WTC11 (cell line): ENCODE measurements at regions not wholly inside any gene's neighbourhood (a gene's known extent, or its start where the extent isn't known, plus 50 kb on each side); places are given as distances from the start of the nearest gene placed in this dataset.

Experiments
- ATAC-seq: fragments of 200-7000 bp; cut with Tn5 transposase; 2 replicates; pipeline ENCODE4 v1.10.0; 2021; ENCODE audit warnings: mild to moderate bottlenecking, moderate library complexity
- CTCF ChIA-PET: fragments of 300-600 bp; sonication (Branson Sonifier 250); formaldehyde crosslinking; loops from one replicate; lab custom pipeline; 2021; ENCODE audit warnings: antibody characterized with exemption; lab: Charles Lee
- POLR2A ChIA-PET: fragments of 350-600 bp; sonication (Branson Sonifier 250); formaldehyde crosslinking; loops from one replicate; lab custom pipeline; 2021; ENCODE audit warnings: antibody characterized with exemption; lab: Charles Lee
- DNase-seq: peaks from one replicate; pipeline ENCODE4 v3.0.0; 2021; ENCODE audit warnings: low spot score
- H3K27ac Mint-ChIP-seq: 2 replicates; pipeline ENCODE4 v1.8.0; 2021; ENCODE audit warnings: mixed read lengths
- H3K27me3 Mint-ChIP-seq: 2 replicates; pipeline ENCODE4 v1.8.0; 2021; ENCODE audit warnings: low read depth, mild to moderate bottlenecking, moderate library complexity, mixed read lengths
- H3K36me3 Mint-ChIP-seq: 2 replicates; pipeline ENCODE4 v1.8.0; 2021; ENCODE audit warnings: mixed read lengths
- H3K4me1 Mint-ChIP-seq: 2 replicates; pipeline ENCODE4 v1.8.0; 2022; ENCODE audit warnings: mixed read lengths
- H3K4me3 Mint-ChIP-seq: 2 replicates; pipeline ENCODE4 v1.8.0; 2021; ENCODE audit warnings: mild to moderate bottlenecking, moderate library complexity, mixed read lengths
- H3K9me3 Mint-ChIP-seq: 2 replicates; pipeline ENCODE4 v1.8.0; 2021; ENCODE audit warnings: mixed read lengths
- CREB1 ChIP-seq: sonication (generic); formaldehyde crosslinking; IDR thresholded peaks from 2 replicates; pipeline ENCODE4 v1.8.0; 2023; ENCODE audit warnings: mild to moderate bottlenecking, missing genetic modification reagents
- FOXK1 ChIP-seq: sonication (generic); formaldehyde crosslinking; IDR thresholded peaks from 2 replicates; pipeline ENCODE4 v1.8.0; 2022; ENCODE audit warnings: mild to moderate bottlenecking, moderate library complexity, missing genetic modification reagents
- HMGA2 ChIP-seq: fragments of 250-450 bp; sonication (Bioruptor Pico); IDR thresholded peaks from 2 replicates; pipeline ENCODE4 v1.4.0; 2021; ENCODE audit warnings: mild to moderate bottlenecking, moderate library complexity
- JAZF1 ChIP-seq: fragments of 250-450 bp; sonication (Bioruptor Pico); IDR thresholded peaks from 2 replicates; pipeline ENCODE4 v1.9.0; 2021; ENCODE audit warnings: moderate library complexity, mild to moderate bottlenecking, inconsistent platforms
- KAT7 ChIP-seq: sonication (generic); formaldehyde crosslinking; IDR thresholded peaks from 2 replicates; pipeline ENCODE4 v1.8.1; 2023; ENCODE audit warnings: missing genetic modification reagents, mild to moderate bottlenecking, borderline replicate concordance
- NFYB ChIP-seq: sonication (generic); formaldehyde crosslinking; conservative IDR thresholded peaks from 2 replicates; pipeline ENCODE4 v1.8.0; 2022; ENCODE audit warnings: low read depth, missing genetic modification reagents
- NR3C1 ChIP-seq: sonication (generic); formaldehyde crosslinking; conservative IDR thresholded peaks from 2 replicates; pipeline ENCODE4 v1.8.1; 2023; ENCODE audit warnings: low read depth, mild to moderate bottlenecking, missing genetic modification reagents
- OVOL2 ChIP-seq: fragments of 250-450 bp; sonication (Bioruptor Pico); IDR thresholded peaks from 2 replicates; pipeline ENCODE4 v1.9.0; 2021; ENCODE audit warnings: mild to moderate bottlenecking, borderline replicate concordance
- PRRX2 ChIP-seq: fragments of 250-450 bp; sonication (Bioruptor Pico); IDR thresholded peaks from 2 replicates; pipeline ENCODE4 v1.8.0; 2021; ENCODE audit warnings: mild to moderate bottlenecking
- TCF7 ChIP-seq: sonication (generic); formaldehyde crosslinking; IDR thresholded peaks from 2 replicates; pipeline ENCODE4 v1.8.0; 2022; ENCODE audit warnings: mild to moderate bottlenecking, low read depth, missing genetic modification reagents, moderate library complexity
- ZNF232 ChIP-seq: sonication (generic); formaldehyde crosslinking; IDR thresholded peaks from 2 replicates; pipeline ENCODE4 v1.8.0; 2022; ENCODE audit warnings: mild to moderate bottlenecking, missing genetic modification reagents
- ZNF317 ChIP-seq: sonication (generic); formaldehyde crosslinking; IDR thresholded peaks from 2 replicates; pipeline ENCODE4 v1.8.1; 2023; ENCODE audit warnings: low read depth, mild to moderate bottlenecking, moderate library complexity, missing genetic modification reagents, borderline replicate concordance
- TF ChIP-seq, protein P1 (sequence below): sonication (generic); formaldehyde crosslinking; IDR thresholded peaks from 2 replicates; pipeline ENCODE4 v1.8.1; 2022; ENCODE audit warnings: missing genetic modification reagents, borderline replicate concordance
- TF ChIP-seq, protein P2 (sequence below): sonication (generic); formaldehyde crosslinking; IDR thresholded peaks from 2 replicates; pipeline ENCODE4 v1.8.1; 2023; ENCODE audit warnings: mild to moderate bottlenecking, missing genetic modification reagents
- TF ChIP-seq, protein P3 (sequence below): sonication (generic); formaldehyde crosslinking; IDR thresholded peaks from 2 replicates; pipeline ENCODE4 v1.8.0; 2023; ENCODE audit warnings: missing genetic modification reagents, mild to moderate bottlenecking, borderline replicate concordance
- TF ChIP-seq, protein P4 (sequence below): fragments of 250-450 bp; sonication (Bioruptor Pico); IDR thresholded peaks from 2 replicates; pipeline ENCODE4 v2.1.2; 2022; ENCODE audit warnings: mild to moderate bottlenecking, moderate library complexity
- TF ChIP-seq, protein P5 (sequence below): sonication (generic); formaldehyde crosslinking; IDR thresholded peaks from 2 replicates; pipeline ENCODE4 v1.8.1; 2022; ENCODE audit warnings: mild to moderate bottlenecking, missing genetic modification reagents, moderate library complexity, borderline replicate concordance

DNA sequence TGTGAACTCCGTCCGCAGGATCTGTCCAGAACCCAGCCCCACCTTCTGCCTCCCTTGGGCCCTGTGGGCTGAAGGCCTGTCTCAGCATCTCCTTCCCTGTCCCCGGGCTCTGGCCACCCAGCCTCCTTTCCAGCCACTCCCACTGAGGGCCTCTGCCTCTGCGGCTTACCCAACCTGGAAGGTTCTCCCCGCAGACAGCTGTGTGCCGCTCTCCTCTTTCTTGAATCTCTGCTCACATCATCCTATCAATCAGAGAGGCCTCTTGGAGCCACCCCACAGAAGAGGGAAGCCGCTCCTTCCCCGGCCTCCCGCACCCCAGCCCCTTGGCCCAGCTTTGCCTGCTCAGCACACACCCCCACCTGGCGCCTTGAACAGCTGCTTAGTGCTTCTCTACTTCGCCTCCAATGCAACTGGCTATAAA lies 81.5 kb upstream of the UNC5A start:
- CTCF ChIA-PET, result interaction anchor here (1.0 to 1.8 kb wide), 5 partner anchors 10 to 68 kb away, joined by 3 to 4 read pairs (median 3); no protein-coding TSS in a partner anchor
- Mint-ChIP-seq H3K27ac (no peak overlapping the region), H3K36me3 (no peaks in the 10 kb centered on the region), H3K27me3 (peaks cover 6% of the 10 kb centered on the region), H3K9me3 (peaks cover 8% of the 10 kb centered on the region), H3K4me1 (peaks cover 30% of the 10 kb centered on the region), H3K4me3 (no peak overlapping the region)
- POLR2A ChIA-PET, result no interaction called here
- DNase-seq (no peak), ATAC-seq (no peak)
- no peak for TF ChIP-seq CREB1 (CRISPR knock-in tag)
- no peak for TF ChIP-seq NR3C1 (CRISPR knock-in tag)
- TF ChIP-seq KAT7, result no peak
- no peak for TF ChIP-seq PRRX2
- TF ChIP-seq ZNF232 (CRISPR knock-in tag), result no peak
- TF ChIP-seq, protein P1, sequence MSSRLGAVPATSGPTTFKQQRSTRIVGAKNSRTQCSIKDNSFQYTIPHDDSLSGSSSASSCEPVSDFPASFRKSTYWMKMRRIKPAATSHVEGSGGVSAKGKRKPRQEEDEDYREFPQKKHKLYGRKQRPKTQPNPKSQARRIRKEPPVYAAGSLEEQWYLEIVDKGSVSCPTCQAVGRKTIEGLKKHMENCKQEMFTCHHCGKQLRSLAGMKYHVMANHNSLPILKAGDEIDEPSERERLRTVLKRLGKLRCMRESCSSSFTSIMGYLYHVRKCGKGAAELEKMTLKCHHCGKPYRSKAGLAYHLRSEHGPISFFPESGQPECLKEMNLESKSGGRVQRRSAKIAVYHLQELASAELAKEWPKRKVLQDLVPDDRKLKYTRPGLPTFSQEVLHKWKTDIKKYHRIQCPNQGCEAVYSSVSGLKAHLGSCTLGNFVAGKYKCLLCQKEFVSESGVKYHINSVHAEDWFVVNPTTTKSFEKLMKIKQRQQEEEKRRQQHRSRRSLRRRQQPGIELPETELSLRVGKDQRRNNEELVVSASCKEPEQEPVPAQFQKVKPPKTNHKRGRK (CRISPR knock-in tag), result no peak
- no peak for TF ChIP-seq OVOL2 (CRISPR knock-in tag)

DNA sequence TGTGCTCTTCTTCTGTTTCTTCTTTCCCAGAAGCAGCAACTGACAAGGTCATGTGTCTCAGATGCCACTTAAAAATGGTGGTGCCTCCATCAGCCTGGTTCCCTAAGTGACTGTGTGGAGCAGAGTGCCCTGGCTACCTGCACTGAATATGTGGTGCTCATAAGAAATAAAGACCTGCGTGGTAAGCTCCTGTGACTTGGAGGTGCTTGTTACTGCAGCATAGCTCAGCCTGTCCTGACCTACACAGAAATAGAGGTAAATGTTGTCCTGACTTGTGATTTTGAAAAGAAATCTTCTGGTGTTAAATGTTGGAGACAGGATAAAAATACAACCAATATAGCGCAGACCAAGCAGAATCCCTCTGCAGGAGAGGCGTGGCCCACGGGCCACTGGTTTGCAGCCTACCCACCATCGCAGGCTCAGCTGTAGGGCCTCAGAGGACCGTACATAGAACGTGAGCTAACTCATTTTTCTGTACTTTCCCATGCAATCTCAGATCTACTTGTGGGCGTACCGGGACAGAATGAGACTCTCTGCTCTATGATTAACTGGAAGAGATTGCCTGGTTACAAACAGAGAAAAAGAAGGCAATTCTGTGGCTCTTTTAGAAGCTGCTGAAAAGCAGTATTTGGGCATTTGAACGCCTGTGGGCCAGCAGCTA lies 79.4 kb upstream of the UNC5A start:
- POLR2A ChIA-PET, result no interaction called here
- Mint-ChIP-seq H3K4me3 (no peak overlapping the region), H3K9me3 (peaks cover 8% of the 10 kb centered on the region), H3K36me3 (no peaks in the 10 kb centered on the region), H3K27me3 (peaks cover 6% of the 10 kb centered on the region), H3K4me1 (peaks cover 14% of the 10 kb centered on the region), H3K27ac (no peak overlapping the region)
- DNase-seq (no peak), ATAC-seq (no peak)
- CTCF ChIA-PET, result interaction anchor here (1.5 to 2.4 kb wide), 4 partner anchors 13 to 70 kb away, joined by 6 to 15 read pairs (median 10); no protein-coding TSS in a partner anchor
- TF ChIP-seq TCF7 (CRISPR knock-in tag), result no peak
- no peak for TF ChIP-seq JAZF1 (CRISPR knock-in tag)
- TF ChIP-seq, protein P2, sequence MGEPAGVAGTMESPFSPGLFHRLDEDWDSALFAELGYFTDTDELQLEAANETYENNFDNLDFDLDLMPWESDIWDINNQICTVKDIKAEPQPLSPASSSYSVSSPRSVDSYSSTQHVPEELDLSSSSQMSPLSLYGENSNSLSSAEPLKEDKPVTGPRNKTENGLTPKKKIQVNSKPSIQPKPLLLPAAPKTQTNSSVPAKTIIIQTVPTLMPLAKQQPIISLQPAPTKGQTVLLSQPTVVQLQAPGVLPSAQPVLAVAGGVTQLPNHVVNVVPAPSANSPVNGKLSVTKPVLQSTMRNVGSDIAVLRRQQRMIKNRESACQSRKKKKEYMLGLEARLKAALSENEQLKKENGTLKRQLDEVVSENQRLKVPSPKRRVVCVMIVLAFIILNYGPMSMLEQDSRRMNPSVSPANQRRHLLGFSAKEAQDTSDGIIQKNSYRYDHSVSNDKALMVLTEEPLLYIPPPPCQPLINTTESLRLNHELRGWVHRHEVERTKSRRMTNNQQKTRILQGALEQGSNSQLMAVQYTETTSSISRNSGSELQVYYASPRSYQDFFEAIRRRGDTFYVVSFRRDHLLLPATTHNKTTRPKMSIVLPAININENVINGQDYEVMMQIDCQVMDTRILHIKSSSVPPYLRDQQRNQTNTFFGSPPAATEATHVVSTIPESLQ (CRISPR knock-in tag), result no peak
- TF ChIP-seq HMGA2 (CRISPR knock-in tag), result no peak

DNA sequence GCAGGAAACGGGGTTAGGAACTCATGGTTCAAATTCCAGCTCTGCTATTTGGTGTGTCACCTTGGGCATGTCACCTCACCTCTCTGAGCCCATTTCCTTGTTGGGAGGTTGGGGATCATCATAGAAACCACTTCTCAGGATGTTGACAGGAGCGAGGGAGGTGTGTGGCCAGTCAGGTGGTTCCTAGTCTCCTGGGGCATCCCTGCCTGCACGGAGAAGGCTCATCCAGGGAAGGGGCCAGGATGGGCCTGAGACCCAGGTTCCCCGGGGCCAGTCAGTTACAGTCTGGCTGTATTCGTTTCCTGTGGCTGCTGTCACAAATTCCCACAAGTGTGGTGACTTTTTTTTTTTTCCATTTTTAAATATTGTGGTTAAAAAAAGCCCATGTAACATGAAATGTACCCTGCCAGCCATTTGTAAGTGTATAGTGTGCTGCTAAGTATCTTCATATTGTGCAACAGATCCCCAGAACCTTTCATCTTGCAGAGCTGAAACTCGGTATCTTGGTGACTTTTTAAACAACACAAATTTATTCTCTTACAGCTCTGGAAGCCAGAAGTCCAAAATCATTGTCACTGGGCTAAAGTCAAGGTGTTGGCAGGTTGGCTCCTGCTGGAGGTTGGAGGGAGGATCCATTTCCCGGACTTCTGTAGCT lies 78.7 kb upstream of the UNC5A start:
- H3K27ac Mint-ChIP-seq, result no peak overlapping the region
- ChIA-PET CTCF (interaction anchor here (1.4 to 2.4 kb wide), 4 partner anchors 12 to 71 kb away, joined by 3 to 15 read pairs (median 10); no protein-coding TSS in a partner anchor), POLR2A (no interaction called here)
- H3K4me1 Mint-ChIP-seq, result peaks cover 14% of the 10 kb centered on the region
- ATAC-seq, result no peak
- H3K9me3 Mint-ChIP-seq, result peaks cover 8% of the 10 kb centered on the region
- no peaks in the 10 kb centered on the region for H3K36me3 Mint-ChIP-seq
- H3K4me3 Mint-ChIP-seq, result no peak overlapping the region
- DNase-seq, result peak; percentile 4
- H3K27me3 Mint-ChIP-seq, result peaks cover 6% of the 10 kb centered on the region
- TF ChIP-seq, protein P3, sequence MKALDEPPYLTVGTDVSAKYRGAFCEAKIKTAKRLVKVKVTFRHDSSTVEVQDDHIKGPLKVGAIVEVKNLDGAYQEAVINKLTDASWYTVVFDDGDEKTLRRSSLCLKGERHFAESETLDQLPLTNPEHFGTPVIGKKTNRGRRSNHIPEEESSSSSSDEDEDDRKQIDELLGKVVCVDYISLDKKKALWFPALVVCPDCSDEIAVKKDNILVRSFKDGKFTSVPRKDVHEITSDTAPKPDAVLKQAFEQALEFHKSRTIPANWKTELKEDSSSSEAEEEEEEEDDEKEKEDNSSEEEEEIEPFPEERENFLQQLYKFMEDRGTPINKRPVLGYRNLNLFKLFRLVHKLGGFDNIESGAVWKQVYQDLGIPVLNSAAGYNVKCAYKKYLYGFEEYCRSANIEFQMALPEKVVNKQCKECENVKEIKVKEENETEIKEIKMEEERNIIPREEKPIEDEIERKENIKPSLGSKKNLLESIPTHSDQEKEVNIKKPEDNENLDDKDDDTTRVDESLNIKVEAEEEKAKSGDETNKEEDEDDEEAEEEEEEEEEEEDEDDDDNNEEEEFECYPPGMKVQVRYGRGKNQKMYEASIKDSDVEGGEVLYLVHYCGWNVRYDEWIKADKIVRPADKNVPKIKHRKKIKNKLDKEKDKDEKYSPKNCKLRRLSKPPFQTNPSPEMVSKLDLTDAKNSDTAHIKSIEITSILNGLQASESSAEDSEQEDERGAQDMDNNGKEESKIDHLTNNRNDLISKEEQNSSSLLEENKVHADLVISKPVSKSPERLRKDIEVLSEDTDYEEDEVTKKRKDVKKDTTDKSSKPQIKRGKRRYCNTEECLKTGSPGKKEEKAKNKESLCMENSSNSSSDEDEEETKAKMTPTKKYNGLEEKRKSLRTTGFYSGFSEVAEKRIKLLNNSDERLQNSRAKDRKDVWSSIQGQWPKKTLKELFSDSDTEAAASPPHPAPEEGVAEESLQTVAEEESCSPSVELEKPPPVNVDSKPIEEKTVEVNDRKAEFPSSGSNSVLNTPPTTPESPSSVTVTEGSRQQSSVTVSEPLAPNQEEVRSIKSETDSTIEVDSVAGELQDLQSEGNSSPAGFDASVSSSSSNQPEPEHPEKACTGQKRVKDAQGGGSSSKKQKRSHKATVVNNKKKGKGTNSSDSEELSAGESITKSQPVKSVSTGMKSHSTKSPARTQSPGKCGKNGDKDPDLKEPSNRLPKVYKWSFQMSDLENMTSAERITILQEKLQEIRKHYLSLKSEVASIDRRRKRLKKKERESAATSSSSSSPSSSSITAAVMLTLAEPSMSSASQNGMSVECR, result no peak
- TF ChIP-seq JAZF1 (CRISPR knock-in tag) (no peak), FOXK1 (CRISPR knock-in tag) (no peak), NFYB (no peak), ZNF317 (no peak), NR3C1 (CRISPR knock-in tag) (no peak)
- TF ChIP-seq, protein P4, sequence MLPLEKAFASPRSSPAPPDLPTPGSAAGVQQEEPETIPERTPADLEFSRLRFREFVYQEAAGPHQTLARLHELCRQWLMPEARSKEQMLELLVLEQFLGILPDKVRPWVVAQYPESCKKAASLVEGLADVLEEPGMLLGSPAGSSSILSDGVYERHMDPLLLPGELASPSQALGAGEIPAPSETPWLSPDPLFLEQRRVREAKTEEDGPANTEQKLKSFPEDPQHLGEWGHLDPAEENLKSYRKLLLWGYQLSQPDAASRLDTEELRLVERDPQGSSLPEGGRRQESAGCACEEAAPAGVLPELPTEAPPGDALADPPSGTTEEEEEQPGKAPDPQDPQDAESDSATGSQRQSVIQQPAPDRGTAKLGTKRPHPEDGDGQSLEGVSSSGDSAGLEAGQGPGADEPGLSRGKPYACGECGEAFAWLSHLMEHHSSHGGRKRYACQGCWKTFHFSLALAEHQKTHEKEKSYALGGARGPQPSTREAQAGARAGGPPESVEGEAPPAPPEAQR, result no peak
- TF ChIP-seq, protein P1 (CRISPR knock-in tag), result no peak
- TF ChIP-seq, protein P5, sequence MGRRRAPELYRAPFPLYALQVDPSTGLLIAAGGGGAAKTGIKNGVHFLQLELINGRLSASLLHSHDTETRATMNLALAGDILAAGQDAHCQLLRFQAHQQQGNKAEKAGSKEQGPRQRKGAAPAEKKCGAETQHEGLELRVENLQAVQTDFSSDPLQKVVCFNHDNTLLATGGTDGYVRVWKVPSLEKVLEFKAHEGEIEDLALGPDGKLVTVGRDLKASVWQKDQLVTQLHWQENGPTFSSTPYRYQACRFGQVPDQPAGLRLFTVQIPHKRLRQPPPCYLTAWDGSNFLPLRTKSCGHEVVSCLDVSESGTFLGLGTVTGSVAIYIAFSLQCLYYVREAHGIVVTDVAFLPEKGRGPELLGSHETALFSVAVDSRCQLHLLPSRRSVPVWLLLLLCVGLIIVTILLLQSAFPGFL (CRISPR knock-in tag), result no peak
